ENCODE measurements at regions not wholly inside any gene's neighbourhood (a gene's known extent, or its start where the extent isn't known, plus 50 kb on each side); places are given as distances from the start of the nearest gene placed in this dataset.

- no peak for TF ChIP-seq MGA (IDR thresholded peaks at IDR 0.05)
These were observed 310.0 kb upstream of the AADAT start (continued) for GRCh38 chr4:170399581-170400293.

Measured in K562 (cell line).